ENCODE measurements at regions not wholly inside any gene's neighbourhood (a gene's known extent, or its start where the extent isn't known, plus 50 kb on each side); places are given as distances from the start of the nearest gene placed in this dataset.

GRCh38 chr4:147194604-147195003 is 248.9 kb upstream of the TTC29 start:
- TF ChIP-seq IKZF3 (tag by site-specific recombination; IDR thresholded peaks at IDR 0.05): no peak
- TF ChIP-seq YY1 (tag by site-specific recombination; IDR thresholded peaks at IDR 0.05): no peak
- TF ChIP-seq ZNF19 (tag by site-specific recombination; IDR thresholded peaks at IDR 0.05; ENCODE audit: low read depth): no peak
- no peak for TF ChIP-seq ZNF140 (tag by site-specific recombination; IDR thresholded peaks at IDR 0.05)
- TF ChIP-seq CTCF (tag by site-specific recombination; IDR thresholded peaks at IDR 0.05): no peak
- TF ChIP-seq ZBTB21 (tag by site-specific recombination; IDR thresholded peaks at IDR 0.05): no peak
- no peak for TF ChIP-seq ZSCAN30 (tag by site-specific recombination; IDR thresholded peaks at IDR 0.05)
- TF ChIP-seq ZNF211 (tag by site-specific recombination; IDR thresholded peaks at IDR 0.05; ENCODE audit: low read depth): no peak
- TF ChIP-seq ZNF658 (tag by site-specific recombination; IDR thresholded peaks at IDR 0.05): no peak
- TF ChIP-seq KLF17 (tag by site-specific recombination; IDR thresholded peaks at IDR 0.05): no peak

All from HEK293 (cell line).